GM12865 (cell line): ENCODE measurements at regions not wholly inside any gene's neighbourhood (a gene's known extent, or its start where the extent isn't known, plus 50 kb on each side); places are given as distances from the start of the nearest gene placed in this dataset.

Source experiments
- DNase-seq: peaks from one replicate; pipeline ENCODE4 v3.0.0; 2010; ENCODE audit warnings: low read depth
- H3K4me3 ChIP-seq: 2 replicates; pipeline ENCODE4 v1.5.1; 2011; ENCODE audit warnings: mild to moderate bottlenecking, low read depth, low read length, control low read depth
- CTCF ChIP-seq: IDR thresholded peaks from 2 replicates; pipeline ENCODE4 v1.5.1; 2011; ENCODE audit warnings: low read length, control low read depth, low read depth, inconsistent platforms; ENCODE audit not compliant: insufficient read depth; ENCODE audit errors: missing control alignments

DNA sequence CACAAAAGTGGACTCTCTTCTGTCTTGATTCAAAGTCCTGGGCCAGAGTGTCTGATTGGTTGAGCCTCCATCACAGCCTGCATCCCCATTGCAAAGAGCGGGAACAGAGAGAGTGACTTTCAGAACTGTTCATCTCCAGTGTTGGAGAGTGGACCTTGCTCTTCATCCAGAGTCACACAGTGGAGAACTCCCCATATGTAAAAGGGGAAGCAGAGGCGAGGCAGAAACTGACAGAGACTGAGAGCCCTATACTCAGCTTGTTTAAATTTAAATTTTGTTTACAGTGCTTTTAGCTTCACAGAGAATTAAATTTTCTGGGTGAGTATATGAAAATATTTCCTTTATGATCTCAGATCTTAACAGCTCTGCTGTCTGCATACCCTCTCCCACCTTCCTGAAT is 70.0 kb upstream of the SSBP2 start:
- no peak overlapping the region for H3K4me3 ChIP-seq
- TF ChIP-seq CTCF = no peak
- DNase-seq = no peak

DNA sequence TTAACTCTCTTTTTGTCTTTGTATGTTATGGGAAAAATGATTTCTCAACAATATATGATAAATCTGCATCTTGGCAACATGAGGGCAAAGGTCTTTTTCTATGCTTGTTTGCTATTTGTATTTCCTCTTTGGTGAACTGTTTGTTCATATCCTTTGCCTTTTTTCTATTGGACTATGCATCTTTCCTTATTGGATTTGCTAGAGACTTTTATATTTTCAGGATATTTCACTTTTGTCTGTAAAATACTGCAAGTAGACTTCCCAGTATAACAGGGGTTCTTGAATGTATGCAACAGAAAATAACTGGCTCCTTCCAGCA is 69.4 kb upstream of the SSBP2 start:
- H3K4me3 ChIP-seq = no peak overlapping the region
- DNase-seq = no peak
- TF ChIP-seq CTCF = no peak

GRCh38 chr5:81819556-81820317 is 68.8 kb upstream of the SSBP2 start:
- no peak overlapping the region for H3K4me3 ChIP-seq
- no peak for TF ChIP-seq CTCF
- no peak for DNase-seq

GRCh38 chr5:81817980-81818379 is 67.1 kb upstream of the SSBP2 start:
- peak; percentile 4 for DNase-seq
- no peak for TF ChIP-seq CTCF
- H3K4me3 ChIP-seq = no peak overlapping the region

GRCh38 chr5:81817086-81817485 is 66.2 kb upstream of the SSBP2 start:
- no peak for TF ChIP-seq CTCF

DNA sequence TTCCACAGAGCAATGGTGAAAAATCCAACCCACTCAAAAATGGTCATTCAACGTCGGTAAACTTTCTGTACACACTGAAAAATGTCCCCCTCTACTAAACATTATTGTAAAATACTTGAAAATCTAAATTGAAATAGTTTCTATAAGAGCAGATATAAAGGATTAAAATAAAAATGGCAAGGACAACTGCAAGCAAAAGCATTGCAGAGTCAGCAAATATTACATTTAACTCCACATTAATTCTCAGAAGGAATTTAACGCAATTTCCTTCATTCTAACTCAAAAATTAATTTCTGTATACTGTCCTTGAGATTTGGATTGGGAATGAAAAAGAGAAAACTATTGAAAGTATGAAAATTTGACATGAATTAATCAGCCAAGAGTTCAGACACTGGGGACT is 64.4 kb upstream of the SSBP2 start:
- TF ChIP-seq CTCF = no peak

More at GRCh38 chr5:81817086-81817485, 66.2 kb upstream of the SSBP2 start:
- no peak for DNase-seq
- H3K4me3 ChIP-seq = no peak overlapping the region

DNA sequence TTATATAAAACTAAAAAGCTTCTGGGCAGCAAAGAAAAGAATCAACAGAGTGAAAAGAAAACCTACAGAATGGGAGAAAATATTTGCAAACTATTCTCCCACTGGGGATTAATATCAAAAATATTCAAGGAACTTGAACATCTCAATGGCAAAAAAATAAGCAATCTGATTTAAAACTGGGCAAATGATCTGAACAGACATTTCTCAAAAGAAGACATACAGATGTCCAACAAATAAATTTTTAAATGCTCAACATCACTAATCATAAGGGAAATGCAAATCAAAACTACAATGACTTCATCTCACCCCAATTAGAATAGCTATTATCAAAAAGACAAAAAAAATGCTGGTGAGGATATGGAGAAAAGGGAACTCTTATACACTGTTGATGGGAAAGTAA is 57.2 kb upstream of the SSBP2 start:
- no peak overlapping the region for H3K4me3 ChIP-seq
- no peak for DNase-seq
- no peak for TF ChIP-seq CTCF

More for the DNA sequence above, 64.4 kb upstream of the SSBP2 start:
- no peak overlapping the region for H3K4me3 ChIP-seq
- no peak for DNase-seq
